Motor neuron (in vitro differentiated cells): ENCODE measurements at regions not wholly inside any gene's neighbourhood (a gene's known extent, or its start where the extent isn't known, plus 50 kb on each side); places are given as distances from the start of the nearest gene placed in this dataset.
A peak's percentile ranks its signal among the peaks of the same experiment; 100 is the strongest.

Experiments used
- ATAC-seq, 8 experiments: fragments of 200-7000 bp; cut with Tn5 transposase; replicated peaks in 6 of 8; 2 replicates each; pipeline ENCODE4 v1.8.0; 2021; ENCODE audit warnings: mild to moderate bottlenecking in 8 of 8, moderate library complexity in 8 of 8
- H3K27ac ChIP-seq, 2 donors: fragments of 250-450 bp; sonication (Bioruptor Pico); 2 replicates each; pipeline ENCODE4 v1.9.0; 2021; ENCODE audit warnings: antibody characterized with exemption in 2 of 2, mild to moderate bottlenecking in 2 of 2, moderate library complexity in 1 of 2
- H3K4me1 ChIP-seq, 2 donors: fragments of 250-450 bp; sonication (Bioruptor Pico); replicated peaks in 1 of 2; 2 replicates each; pipeline ENCODE4 v1.6.1; 2021; ENCODE audit warnings: antibody characterized with exemption in 2 of 2, mild to moderate bottlenecking in 2 of 2, moderate library complexity in 1 of 2
- H3K4me3 ChIP-seq, 5 donors: fragments of 250-450 bp; sonication (Bioruptor Pico); 2 replicates each; pipeline ENCODE4 v1.9.0; 2021; ENCODE audit warnings: antibody characterized with exemption in 5 of 5, mild to moderate bottlenecking in 5 of 5, moderate library complexity in 4 of 5
- WGBS, 10 experiments: fragments of 450-650 bp; shearing (Covaris generic); methylation state at CpG; one replicate each; pipeline ENCODE4 v1.0.0; 2022; 5-methylcytosine and 5-hydroxymethylcytosine counted together
- in situ Hi-C, 9 experiments: fragments of 400-800 bp; cut with MboI; loops; one replicate each; pipeline ENCODE4 v1.15.0; 2021; ENCODE audit warnings: low sequenced_read_pairs in 9 of 9, low pct_unique_long_range_greater_than_20kb in 2 of 9; ENCODE audit not compliant: unreplicated experiment in 9 of 9

- WGBS, 10 experiments = 0 to 100% (median 78%) methylated on average over 1 of the region's 1 CpG; no CpG with 5 or more reads in 1 of the 10 experiments
- Histone ChIP-seq H3K4me3 (no peak overlapping the region), H3K27ac (no peak overlapping the region), H3K4me1 (peaks cover 0 to 9% of the 10 kb centered on the region in 2 donors)
- ATAC-seq = peak in 1 of 8 experiments; percentile 31
- in situ Hi-C loops = no loop called here
These were observed 230.8 kb upstream of the CDH2 start for GRCh38 chr18:28407681-28408080.

DNA sequence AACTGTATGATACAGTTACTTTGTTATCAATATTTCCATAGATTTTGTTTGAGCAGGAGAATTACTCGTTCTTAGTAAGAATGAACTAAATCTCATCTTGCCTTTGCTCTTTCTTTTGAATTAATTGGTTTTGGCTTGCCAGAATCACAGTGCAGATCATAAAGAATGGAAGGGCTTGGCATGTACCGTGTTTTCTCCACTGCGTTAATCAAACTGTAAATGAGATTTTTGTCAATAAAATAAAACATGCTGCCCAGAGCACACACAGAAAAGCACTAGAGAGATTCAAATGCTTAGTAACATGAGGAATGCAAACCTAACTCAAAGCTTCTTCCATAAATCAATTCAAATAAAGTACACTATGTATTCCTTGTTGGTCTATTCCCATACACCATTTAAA is 229.6 kb upstream of the CDH2 start:
- Histone ChIP-seq H3K4me1 (peaks cover 0 to 9% of the 10 kb centered on the region in 2 donors), H3K27ac (no peak overlapping the region), H3K4me3 (no peak overlapping the region)
- in situ Hi-C loops = no loop called here
- 0 to 78% (median 28%) methylated on average over 1 to 3 of the region's 3 CpGs; no CpG with 5 or more reads in 1 of the 10 experiments for WGBS, 10 experiments
- peak in 4 of 8 experiments; percentile 28 to 79 (median 46) for ATAC-seq

GRCh38 chr18:28404694-28405093 is 227.8 kb upstream of the CDH2 start:
- peaks cover 0 to 9% of the 10 kb centered on the region in 2 donors for H3K4me1 ChIP-seq
- H3K27ac ChIP-seq = no peak overlapping the region
- WGBS, 10 experiments = 0 to 100% (median 60%) methylated on average over 1 of the region's 1 CpG
- no peak overlapping the region for H3K4me3 ChIP-seq
- in situ Hi-C loops = no loop called here
- ATAC-seq = peak in 3 of 8 experiments; percentile 83 to 97 (median 84)

DNA sequence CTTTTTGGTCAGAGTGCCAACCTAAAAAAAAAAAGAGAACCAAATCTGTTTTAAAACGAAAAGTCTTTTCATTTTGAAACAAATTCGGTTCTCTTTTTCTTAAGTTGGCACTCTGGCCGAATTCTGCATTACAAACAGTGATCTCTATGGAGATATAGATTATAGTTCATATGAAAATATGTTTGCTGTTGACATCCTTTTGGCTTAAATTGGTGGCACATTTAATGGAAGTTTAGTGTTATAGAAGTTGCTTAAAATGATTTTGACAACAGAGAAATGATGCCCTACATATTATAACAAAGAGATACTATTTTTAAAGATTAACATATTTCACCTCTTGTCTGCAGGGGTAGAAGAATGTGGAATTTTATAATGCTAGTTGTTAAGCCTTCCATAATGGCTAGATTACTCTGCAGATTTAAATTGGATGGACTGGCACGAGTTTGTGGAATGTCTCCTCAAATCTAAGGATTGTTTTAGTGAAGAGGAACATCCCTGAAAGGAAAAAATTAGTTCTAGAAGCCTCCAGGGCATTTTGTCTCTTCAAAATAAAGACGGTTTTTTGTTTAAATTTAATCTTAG is 222.9 kb upstream of the CDH2 start:
- H3K4me3 ChIP-seq = no peak overlapping the region
- WGBS, 10 experiments = 2 to 100% (median 80%) methylated on average over 2 to 5 of the region's 5 CpGs
- in situ Hi-C loops = no loop called here
- no peak for ATAC-seq
- H3K4me1 ChIP-seq = peaks cover 8% of the 10 kb centered on the region in 2 donors
- no peak overlapping the region for H3K27ac ChIP-seq

DNA sequence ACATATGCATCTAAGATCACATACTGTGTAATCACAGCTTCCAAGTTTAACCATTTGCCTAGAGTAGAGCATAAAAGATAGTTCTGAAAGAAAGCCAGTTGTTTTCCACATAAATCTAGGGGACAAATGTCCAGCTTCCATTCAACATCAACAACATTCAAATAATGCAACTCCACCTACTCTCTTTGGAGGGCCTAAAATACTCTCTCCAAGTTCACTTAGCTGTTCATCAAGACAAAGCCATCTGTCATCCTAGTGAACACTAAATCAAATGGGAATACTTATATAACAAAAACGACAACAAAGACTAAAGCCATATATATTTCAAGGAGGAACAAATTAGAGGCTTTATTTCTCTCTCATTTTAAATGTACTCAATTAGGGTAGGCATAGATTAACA is 221.5 kb upstream of the CDH2 start:
- peak in 5 of 8 experiments; percentile 78 to 99 (median 95) for ATAC-seq
- H3K27ac ChIP-seq = no peak overlapping the region
- peaks cover 8% of the 10 kb centered on the region in 2 donors for H3K4me1 ChIP-seq
- no peak overlapping the region for H3K4me3 ChIP-seq
- in situ Hi-C loops = no loop called here
- WGBS, 10 experiments = 0 to 29% (median 0%) methylated on average over 1 of the region's 1 CpG; no CpG with 5 or more reads in 3 of the 10 experiments

DNA sequence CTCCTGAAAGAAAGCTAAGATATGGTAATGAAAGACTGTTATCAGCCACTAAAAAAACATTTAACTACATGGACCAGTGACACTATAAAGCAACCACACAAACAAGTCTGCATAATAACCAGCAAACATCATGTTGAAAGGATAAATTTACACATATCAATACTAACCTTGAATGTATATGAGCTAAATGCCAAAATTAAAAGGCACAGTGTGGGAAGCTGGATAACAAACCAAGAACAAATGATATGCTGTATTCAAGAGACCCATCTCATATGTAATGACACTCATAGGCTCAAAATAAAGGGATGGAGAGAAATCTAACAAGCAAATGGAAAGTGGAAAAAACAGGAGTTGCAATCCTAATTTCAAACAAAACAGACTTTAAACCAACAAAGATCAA is 213.1 kb upstream of the CDH2 start:
- ATAC-seq = no peak
- no peak overlapping the region for H3K27ac ChIP-seq
- in situ Hi-C loops = no loop called here
- H3K4me1 ChIP-seq = no peaks in the 10 kb centered on the region
- no peak overlapping the region for H3K4me3 ChIP-seq

GRCh38 chr18:28382215-28382879 is 205.4 kb upstream of the CDH2 start:
- ATAC-seq = no peak
- 4 to 93% (median 57%) methylated on average over 1 to 3 of the region's 3 CpGs; no CpG with 5 or more reads in 1 of the 10 experiments for WGBS, 10 experiments
- in situ Hi-C loops = no loop called here
- Histone ChIP-seq H3K4me3 (no peak overlapping the region), H3K4me1 (no peaks in the 10 kb centered on the region), H3K27ac (no peak overlapping the region)

- H3K4me1 ChIP-seq = no peaks in the 10 kb centered on the region
- WGBS, 10 experiments = 0 to 100% (median 82%) methylated on average over 1 to 4 of the region's 4 CpGs; no CpG with 5 or more reads in 1 of the 10 experiments
- in situ Hi-C loops = no loop called here
- no peak overlapping the region for H3K4me3 ChIP-seq
- ATAC-seq = peak in 2 of 8 experiments; percentile 73 to 97
- H3K27ac ChIP-seq = no peak overlapping the region
These were observed 195.3 kb upstream of the CDH2 start for GRCh38 chr18:28372186-28372585.

GRCh38 chr18:28366676-28367075 is 189.7 kb upstream of the CDH2 start:
- in situ Hi-C loops = no loop called here
- no peak for ATAC-seq
- Histone ChIP-seq H3K4me3 (no peak overlapping the region), H3K4me1 (no peaks in the 10 kb centered on the region), H3K27ac (no peak overlapping the region)
- 0 to 100% (median 88%) methylated on average over 1 to 3 of the region's 4 CpGs; no CpG with 5 or more reads in 1 of the 10 experiments for WGBS, 10 experiments

GRCh38 chr18:28365411-28365831 is 188.5 kb upstream of the CDH2 start:
- WGBS, 10 experiments = 13 to 100% (median 77%) methylated on average over 1 of the region's 1 CpG; no CpG with 5 or more reads in 2 of the 10 experiments
- in situ Hi-C loops = no loop called here
- peak in 3 of 8 experiments; percentile 18 to 70 (median 50) for ATAC-seq
- no peaks in the 10 kb centered on the region for H3K4me1 ChIP-seq
- H3K27ac ChIP-seq = no peak overlapping the region
- no peak overlapping the region for H3K4me3 ChIP-seq

DNA sequence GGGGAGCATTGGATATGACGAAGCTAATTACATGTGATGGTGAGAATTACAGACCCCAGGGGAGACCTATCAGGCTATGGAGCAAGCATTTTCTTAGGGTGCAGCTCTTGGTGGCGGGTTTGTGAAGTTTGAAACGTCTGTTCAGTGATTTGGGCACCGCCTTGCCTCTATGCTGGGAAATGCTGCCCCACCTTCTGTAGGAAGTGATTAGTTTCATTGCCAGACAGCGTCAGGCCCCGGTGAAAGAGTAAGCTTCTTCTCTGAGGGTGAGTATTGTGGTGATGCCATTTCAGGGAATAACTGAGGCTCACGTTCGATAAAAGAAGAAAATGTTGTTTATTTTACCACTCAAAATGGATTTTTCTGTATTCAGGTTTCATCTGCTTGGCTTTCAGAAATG is 186.2 kb upstream of the CDH2 start:
- H3K27ac ChIP-seq = no peak overlapping the region
- 33 to 100% (median 90%) methylated on average over 2 to 8 of the region's 8 CpGs; no CpG with 5 or more reads in 2 of the 10 experiments for WGBS, 10 experiments
- in situ Hi-C loops = no loop called here

GRCh38 chr18:28359176-28359575 is 182.2 kb upstream of the CDH2 start:
- no peaks in the 10 kb centered on the region for H3K4me1 ChIP-seq
- no peak overlapping the region for H3K27ac ChIP-seq
- ATAC-seq = peak in 3 of 8 experiments; percentile 25 to 52 (median 35)
- WGBS, 10 experiments = 23 to 100% (median 89%) methylated on average over 2 to 4 of the region's 4 CpGs
- no peak overlapping the region for H3K4me3 ChIP-seq
- in situ Hi-C loops = no loop called here

More for the DNA sequence above, 186.2 kb upstream of the CDH2 start:
- Histone ChIP-seq H3K4me1 (no peaks in the 10 kb centered on the region), H3K4me3 (no peak overlapping the region)
- peak in 1 of 8 experiments; percentile 80 for ATAC-seq

DNA sequence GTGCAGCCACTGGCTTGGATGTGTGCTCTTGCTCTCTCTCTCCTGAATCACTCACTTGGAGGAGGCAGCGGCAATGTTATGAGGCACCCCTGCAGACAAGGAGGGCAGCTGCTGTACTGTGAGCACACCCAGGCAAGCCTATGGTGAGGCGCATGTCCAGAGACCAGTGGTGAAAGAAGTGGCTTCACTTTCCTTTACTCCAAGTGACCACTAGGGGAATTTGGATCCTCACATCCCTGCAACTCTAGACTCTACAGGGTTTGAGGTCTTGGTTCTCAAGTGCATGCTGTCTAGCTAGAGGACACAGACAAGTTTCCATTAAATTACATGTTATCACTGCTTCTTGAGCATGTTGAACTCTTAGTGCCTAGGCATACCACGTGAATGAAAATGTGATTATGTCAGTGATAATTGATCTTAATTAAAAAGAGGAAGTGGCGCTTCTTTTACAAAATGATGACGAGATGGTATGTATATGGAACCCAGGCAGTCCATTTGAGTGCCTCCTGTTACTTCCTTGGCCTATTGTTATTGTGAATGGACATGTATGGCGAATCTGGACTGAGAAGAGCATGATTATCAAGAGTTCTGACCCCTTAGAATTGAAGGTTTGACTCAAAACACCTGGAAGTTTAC is 181.0 kb upstream of the CDH2 start:
- in situ Hi-C loops = no loop called here
- no peak overlapping the region for H3K4me3 ChIP-seq
- no peak overlapping the region for H3K27ac ChIP-seq
- H3K4me1 ChIP-seq = no peaks in the 10 kb centered on the region
- WGBS, 10 experiments = 0 to 100% (median 83%) methylated on average over 1 to 5 of the region's 6 CpGs
- peak in 3 of 8 experiments; percentile 80 to 97 (median 93) for ATAC-seq
